ENCODE measurements at regions not wholly inside any gene's neighbourhood (a gene's known extent, or its start where the extent isn't known, plus 50 kb on each side); places are given as distances from the start of the nearest gene placed in this dataset.

- no peak for DNase-seq (ENCODE audit: low spot score)
Measured at GRCh38 chr6:133583907-133584427, 304.9 kb upstream of the TCF21 start.

GRCh38 chr6:133584823-133585222 is 304.1 kb upstream of the TCF21 start:
- DNase-seq (ENCODE audit: low spot score): no peak

- DNase-seq (ENCODE audit: low spot score): no peak
Measured at GRCh38 chr6:133585978-133586377, 302.9 kb upstream of the TCF21 start.

DNA sequence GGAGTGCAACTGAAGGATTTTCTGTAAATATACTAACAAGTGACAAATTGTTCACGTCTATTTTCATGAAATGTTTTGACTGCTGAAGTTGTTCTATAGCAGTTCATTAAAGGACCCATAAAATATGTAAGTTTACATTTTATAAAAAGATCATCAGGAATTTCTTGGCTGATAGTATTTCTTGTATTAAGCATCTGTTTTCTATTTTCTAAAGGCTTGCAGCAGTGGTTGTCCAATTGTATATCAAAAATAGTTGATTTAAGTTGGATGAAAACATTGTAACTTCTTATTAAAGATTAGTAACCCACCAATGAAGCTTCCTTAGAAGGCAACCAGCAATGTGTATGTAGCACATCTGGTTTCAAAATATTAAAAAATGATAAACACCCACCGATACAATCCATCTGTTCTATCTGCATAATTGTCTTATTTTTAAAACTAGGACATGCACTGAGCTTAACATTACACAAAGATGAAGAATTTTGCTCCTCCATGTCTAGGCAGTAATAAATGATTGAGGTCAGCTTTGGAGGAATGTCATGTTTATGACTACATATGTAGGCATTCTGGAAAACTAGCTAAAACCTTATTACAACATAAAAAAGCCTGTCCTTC is 301.3 kb upstream of the TCF21 start:
- no peak for DNase-seq (ENCODE audit: low spot score)

DNA sequence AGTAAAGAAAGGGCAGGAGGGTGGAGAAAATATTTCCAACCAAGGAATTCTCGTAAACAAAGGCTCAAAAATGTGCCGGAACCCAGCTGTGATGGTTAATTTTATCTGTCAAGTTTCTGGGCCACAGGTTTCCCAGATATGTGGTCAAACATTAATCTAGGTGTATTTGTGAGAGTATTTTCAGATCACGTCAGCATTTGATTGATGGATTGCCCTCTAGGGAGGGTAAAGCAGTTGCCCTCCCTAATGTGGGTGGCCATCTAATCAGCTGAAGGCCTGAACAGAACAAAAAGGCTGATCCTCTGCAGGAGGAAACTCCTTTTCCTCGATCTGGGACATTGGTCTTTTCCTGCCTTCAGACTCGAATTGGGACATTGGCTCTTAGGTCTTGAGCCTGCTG is 298.7 kb upstream of the TCF21 start:
- no peak for DNase-seq (ENCODE audit: low spot score)

GRCh38 chr6:133590814-133591213 is 298.1 kb upstream of the TCF21 start:
- no peak for DNase-seq (ENCODE audit: low spot score)

DNA sequence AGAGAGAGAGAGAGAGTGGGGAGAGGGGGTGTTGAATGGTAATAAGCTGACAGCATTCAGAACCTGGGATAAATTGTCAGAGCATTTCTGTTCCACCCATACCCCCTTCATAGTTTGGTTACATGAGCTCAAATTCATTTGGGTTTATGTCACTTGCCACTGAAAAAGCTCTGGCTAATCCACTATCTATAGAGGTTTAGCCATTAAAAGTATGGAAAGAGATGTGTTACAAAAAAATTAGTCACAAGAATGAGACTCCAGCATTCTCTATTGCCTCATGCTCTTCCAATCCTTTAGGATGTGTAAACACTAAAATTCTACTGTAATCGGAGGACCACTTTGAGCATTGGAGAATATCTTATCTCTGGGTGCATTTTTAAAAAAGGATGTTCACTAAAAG is 297.6 kb upstream of the TCF21 start:
- no peak for DNase-seq (ENCODE audit: low spot score)

- DNase-seq (ENCODE audit: low spot score): no peak
Measured at GRCh38 chr6:133594652-133595110, 294.2 kb upstream of the TCF21 start.

DNA sequence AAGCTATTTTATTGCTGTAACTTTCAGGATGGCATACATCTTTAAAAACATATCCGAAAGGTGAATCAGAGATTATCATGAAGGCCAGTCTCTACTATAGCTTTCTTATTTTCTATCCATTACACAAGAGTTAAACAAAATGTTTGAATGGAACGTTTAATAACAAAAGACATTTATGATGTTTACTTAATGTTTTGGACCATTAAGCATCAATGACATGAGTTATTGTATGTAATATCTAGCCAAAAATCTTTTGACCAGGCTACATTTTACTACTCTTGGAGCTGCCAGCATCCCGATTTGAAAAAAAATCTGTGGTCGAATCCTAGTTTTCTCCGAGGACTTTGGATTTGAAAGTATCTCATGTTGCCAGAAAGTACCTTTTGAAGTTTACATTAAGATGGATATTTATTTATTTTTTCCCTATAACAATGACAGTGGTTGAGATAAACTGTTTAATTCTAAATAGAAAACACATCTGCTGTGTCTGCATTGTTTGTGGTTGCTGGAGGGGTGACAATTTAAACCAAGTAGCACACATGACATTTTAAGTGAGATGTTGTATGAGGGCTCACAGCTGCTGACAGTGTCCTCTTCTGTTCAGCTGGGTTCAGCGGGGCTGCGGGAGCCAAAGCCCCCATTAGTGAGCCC is 293.7 kb upstream of the TCF21 start:
- DNase-seq (ENCODE audit: low spot score): no peak

DNA sequence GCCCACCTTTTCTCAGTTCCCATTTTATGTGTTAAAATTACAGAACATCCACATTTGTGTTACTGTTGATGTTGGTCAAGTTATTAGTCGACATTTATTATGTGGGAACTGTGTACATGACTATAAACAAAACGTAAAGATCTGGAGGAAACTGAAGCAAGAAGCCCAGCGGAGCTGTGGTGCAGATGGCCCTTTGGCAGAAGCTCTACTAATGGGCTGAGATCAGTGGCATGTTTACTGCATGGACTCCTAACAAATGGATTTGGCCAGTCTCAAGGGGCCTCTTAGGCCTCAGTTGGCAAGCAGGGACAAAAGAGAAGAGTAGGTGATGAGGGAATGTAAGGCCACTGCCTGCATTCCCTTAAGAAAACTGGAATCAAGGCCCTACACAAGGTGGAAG is 282.1 kb upstream of the TCF21 start:
- DNase-seq (ENCODE audit: low spot score): no peak

DNA sequence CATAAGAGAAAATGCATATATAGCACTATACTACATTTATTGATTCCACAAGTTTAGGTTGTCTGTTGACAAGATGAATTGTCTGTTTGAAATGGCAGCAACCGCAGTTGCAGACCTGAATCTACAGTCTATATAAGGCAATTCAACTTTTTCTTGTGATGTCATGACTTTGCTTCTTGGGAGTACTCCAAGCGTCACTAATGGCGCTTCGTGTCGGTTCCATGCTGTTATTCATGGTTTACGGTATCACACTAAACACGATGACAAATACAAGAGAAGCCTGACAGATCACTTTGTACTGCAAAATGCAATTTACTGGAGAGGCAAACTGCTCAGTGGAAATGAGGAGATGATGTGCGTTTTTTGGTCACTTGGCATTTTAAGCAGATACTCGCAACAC is 280.3 kb upstream of the TCF21 start:
- DNase-seq (ENCODE audit: low spot score): no peak

DNA sequence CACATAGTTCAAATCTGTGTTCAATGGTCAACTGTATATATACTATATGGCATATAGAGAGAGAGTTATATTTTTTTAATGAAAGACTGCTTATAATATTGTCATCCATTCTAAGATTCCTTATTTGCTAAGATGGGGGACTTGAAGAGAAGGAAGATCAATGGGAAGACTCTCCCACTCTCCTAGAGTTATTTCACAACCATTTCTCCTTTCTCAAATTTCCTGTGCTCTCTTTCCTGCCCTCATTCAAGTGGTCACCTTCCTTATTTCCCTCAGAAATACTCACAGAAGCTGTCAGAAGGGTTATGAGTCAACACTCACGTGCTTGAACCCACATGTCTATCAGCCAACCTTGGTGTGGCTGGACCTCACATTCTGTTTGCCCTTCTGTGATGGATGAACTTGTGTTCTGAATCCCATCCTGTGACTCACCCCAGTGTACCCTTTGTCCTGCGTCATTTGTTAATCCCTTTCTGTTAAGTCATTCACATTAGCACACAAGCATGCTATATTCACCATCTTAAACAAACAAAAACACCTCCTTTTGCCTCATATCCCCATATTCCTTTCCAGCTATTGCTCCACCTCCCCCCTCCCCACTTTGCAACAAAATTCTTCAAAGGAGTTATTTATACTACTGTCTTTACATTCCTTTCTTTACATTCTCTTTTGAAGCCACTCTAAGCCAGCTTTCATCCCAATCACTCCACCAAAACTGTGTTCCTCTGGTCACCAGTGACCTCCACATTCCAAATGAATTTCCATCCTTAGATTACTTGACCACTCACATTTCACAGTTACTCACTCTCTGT is 279.3 kb upstream of the TCF21 start:
- DNase-seq (ENCODE audit: low spot score): peak; percentile 92

- DNase-seq (ENCODE audit: low spot score): no peak
Measured at GRCh38 chr6:133610227-133610840, 278.6 kb upstream of the TCF21 start.

DNA sequence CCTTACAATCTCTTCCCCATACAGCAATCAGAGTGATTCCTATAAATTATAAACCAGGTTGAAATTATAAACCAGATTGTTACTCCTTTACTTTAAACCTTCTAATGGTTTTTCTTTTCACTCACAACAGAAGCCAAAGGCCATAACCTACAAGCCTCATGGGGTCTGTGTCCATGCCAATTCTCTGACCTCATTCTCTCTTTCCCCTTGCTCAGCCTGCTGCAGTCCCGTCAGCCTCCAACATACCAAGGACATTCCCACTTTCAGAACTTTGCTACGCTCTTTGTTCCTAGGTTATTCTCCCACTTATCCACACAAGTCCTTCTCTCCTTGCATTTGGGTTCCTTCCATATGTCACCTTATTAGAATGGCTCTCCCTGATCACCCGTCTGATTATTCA is 277.9 kb upstream of the TCF21 start:
- no peak for DNase-seq (ENCODE audit: low spot score)

DNA sequence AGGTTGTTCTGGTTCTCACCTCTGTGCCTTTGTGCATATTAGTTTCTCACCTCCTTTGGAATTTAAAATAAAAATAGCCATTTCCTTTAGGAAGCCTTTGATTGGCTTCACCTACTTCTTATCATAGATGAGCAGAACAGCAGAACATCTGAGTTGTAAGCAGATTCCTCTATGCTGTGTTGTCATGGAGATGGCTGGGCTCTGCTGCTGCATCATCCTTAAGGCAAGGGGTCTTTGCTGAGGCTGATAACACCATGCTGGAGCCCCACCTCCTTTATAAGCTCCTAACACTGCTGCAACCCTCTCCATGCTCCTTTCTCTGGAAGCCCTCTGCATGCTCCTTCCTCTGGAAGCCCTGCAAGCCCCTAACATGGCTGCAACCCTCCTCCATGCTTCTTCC is 276.5 kb upstream of the TCF21 start:
- no peak for DNase-seq (ENCODE audit: low spot score)

- no peak for DNase-seq (ENCODE audit: low spot score)
Measured at GRCh38 chr6:133613211-133613610, 275.7 kb upstream of the TCF21 start.

DNA sequence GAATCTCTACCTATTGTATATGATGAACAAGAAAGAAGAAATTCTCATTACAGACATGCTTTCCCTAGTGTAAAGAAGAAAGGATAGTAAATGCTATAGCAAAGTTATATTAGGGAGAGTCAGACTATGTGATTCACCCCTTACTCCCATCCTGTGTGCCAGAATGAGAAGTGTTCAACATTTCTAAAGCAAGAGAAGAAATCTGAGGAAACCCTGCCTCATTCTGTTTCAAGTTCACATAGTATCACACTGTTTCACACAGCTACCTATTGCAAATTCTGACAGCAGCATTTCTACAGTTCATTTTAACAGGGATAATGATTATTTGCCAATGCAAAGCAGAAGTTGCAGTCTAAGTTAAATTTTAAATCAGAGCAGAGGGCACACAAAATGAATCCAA is 267.2 kb upstream of the TCF21 start:
- DNase-seq (ENCODE audit: low spot score): no peak

DNA sequence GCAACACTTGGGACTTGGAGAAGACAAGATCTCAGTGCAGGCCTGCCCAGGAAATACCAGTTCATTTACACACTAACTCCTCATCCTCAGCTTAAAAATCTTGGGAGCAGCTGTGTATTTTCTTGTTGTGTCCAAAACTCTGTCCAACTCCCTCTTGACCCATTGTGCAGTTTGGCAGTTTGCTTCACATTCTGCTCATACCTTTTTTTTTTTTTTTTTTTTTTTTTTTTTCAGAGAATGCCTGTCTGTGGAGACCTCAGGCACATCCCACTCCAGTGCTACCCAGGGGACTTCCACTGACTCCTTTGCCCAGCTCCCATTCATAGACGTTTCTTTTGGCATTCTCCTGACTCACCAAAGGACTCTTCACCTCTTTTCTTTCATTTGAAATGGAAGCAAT is 265.8 kb upstream of the TCF21 start:
- peak; percentile 32 for DNase-seq (ENCODE audit: low spot score)

- no peak for DNase-seq (ENCODE audit: low spot score)
Measured at GRCh38 chr6:133623621-133624020, 265.3 kb upstream of the TCF21 start.

DNA sequence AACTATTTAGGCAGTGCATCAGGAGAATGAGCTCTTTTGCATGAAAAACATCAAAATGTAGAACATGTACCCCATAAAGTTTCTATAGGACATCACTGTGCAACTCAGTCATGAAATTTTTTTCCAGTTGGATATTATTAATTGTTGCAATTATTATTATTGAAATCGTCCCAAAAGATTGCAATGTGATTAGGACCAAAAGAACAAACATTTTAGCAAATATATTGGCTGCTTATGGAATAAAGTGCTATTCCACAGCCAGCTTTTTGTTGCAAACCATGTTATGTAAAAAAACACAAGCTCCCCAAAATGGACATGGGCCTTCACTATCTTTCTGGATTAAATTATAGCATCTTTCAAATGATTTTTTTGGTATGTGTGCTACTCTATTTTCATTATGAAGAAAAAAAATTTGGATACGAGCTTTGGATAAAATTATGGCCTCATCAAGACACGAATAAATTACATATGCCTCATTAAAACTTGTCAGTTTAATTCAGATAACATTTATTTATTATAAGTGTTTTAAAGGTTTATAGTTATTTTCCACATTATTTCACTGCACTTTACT is 262.7 kb upstream of the TCF21 start:
- DNase-seq (ENCODE audit: low spot score): no peak

GRCh38 chr6:133629970-133630369 is 258.9 kb upstream of the TCF21 start:
- no peak for DNase-seq (ENCODE audit: low spot score)

- DNase-seq (ENCODE audit: low spot score): no peak
Measured at GRCh38 chr6:133630651-133631050, 258.3 kb upstream of the TCF21 start.
